ENCODE measurements at regions not wholly inside any gene's neighbourhood (a gene's known extent, or its start where the extent isn't known, plus 50 kb on each side); places are given as distances from the start of the nearest gene placed in this dataset.

GRCh38 chr4:133868856-133869255 lies 332.7 kb downstream of the PABPC4L start:
- H3K4me3 ChIP-seq (ENCODE audit: low read depth, low read length) = no peak overlapping the region
- ChIA-PET POLR2A (no interaction called here), CTCF (no interaction called here)
- no peak overlapping the region for H3K27ac ChIP-seq (ENCODE audit: extremely low read depth, low read depth, low read length)
- H3K4me1 ChIP-seq (ENCODE audit: control insufficient read depth, insufficient read depth, low read length) = no peaks in the 10 kb centered on the region
- H3K9me3 ChIP-seq (ENCODE audit: control insufficient read depth, insufficient read depth, low read depth, low read length) = no peaks in the 10 kb centered on the region
- TF ChIP-seq ZNF214 (tag by site-specific recombination; IDR thresholded peaks at IDR 0.05; ENCODE audit: borderline replicate concordance) (no peak), ZNF280D (tag by site-specific recombination; IDR thresholded peaks at IDR 0.05) (no peak), ZNF558 (tag by site-specific recombination; IDR thresholded peaks at IDR 0.05) (no peak), ZNF449 (tag by site-specific recombination; IDR thresholded peaks at IDR 0.05) (no peak), ZNF626 (tag by site-specific recombination; IDR thresholded peaks at IDR 0.05) (no peak), PRDM10 (tag by site-specific recombination; IDR thresholded peaks at IDR 0.05) (no peak), ZNF513 (tag by site-specific recombination; IDR thresholded peaks at IDR 0.05) (no peak), ZNF423 (tag by site-specific recombination; IDR thresholded peaks at IDR 0.05) (no peak), GFI1B (tag by site-specific recombination; IDR thresholded peaks at IDR 0.05) (no peak), ZNF76 (tag by site-specific recombination; IDR thresholded peaks at IDR 0.05; ENCODE audit: borderline replicate concordance, low read depth) (no peak)
- no peaks in the 10 kb centered on the region for H3K36me3 ChIP-seq (ENCODE audit: control insufficient read depth in 2 of 2, insufficient read depth in 1 of 2, low read length in 2 of 2)

- H3K4me1 ChIP-seq (ENCODE audit: control insufficient read depth, insufficient read depth, low read length) = no peaks in the 10 kb centered on the region
- no peaks in the 10 kb centered on the region for H3K36me3 ChIP-seq (ENCODE audit: control insufficient read depth in 2 of 2, insufficient read depth in 1 of 2, low read length in 2 of 2)
- H3K27ac ChIP-seq (ENCODE audit: extremely low read depth, low read depth, low read length) = no peak overlapping the region
- no peak overlapping the region for H3K4me3 ChIP-seq (ENCODE audit: low read depth, low read length)
- POLR2A ChIA-PET = no interaction called here
- CTCF ChIA-PET = interaction anchor here (1.2 kb wide), 1 partner anchor 10 kb away, joined by 5 read pairs; no protein-coding TSS in a partner anchor
- no peaks in the 10 kb centered on the region for H3K9me3 ChIP-seq (ENCODE audit: control insufficient read depth, insufficient read depth, low read depth, low read length)
- TF ChIP-seq ZSCAN30 (tag by site-specific recombination; IDR thresholded peaks at IDR 0.05) (no peak), ZNF792 (tag by site-specific recombination; IDR thresholded peaks at IDR 0.05) (no peak), PRDM2 (tag by site-specific recombination; IDR thresholded peaks at IDR 0.05; ENCODE audit: borderline replicate concordance) (no peak), REPIN1 (tag by site-specific recombination; IDR thresholded peaks at IDR 0.05; ENCODE audit: low read depth) (no peak), REST (tag by site-specific recombination; IDR thresholded peaks at IDR 0.05) (no peak)
Measured at GRCh38 chr4:133866328-133866699, 335.3 kb downstream of the PABPC4L start.
